Peyer's patch (tissue), 4 donors: ENCODE measurements at regions not wholly inside any gene's neighbourhood (a gene's known extent, or its start where the extent isn't known, plus 50 kb on each side); places are given as distances from the start of the nearest gene placed in this dataset.

Experiments used
- CTCF ChIP-seq, 6 experiments: fragments of 450-650 bp in 4 of 6; fragments of 200-600 bp in 2 of 6; sonication (generic) in 1 of 6; IDR thresholded peaks; one replicate each; pipeline ENCODE4 v1.5.1; 2017 to 2019; ENCODE audit warnings: antibody characterized with exemption in 6 of 6, mild to moderate bottlenecking in 3 of 6, moderate library complexity in 1 of 6
- POLR2A ChIP-seq, 2 donors: fragments of 450-650 bp; IDR thresholded peaks; one replicate each; pipeline ENCODE4 v1.5.1; 2017; ENCODE audit warnings: antibody characterized with exemption in 2 of 2, mild to moderate bottlenecking in 2 of 2, moderate library complexity in 2 of 2

GRCh38 chr2:211117026-211117425 lies 560.6 kb downstream of the CPS1 start:
- TF ChIP-seq CTCF (IDR thresholded peaks at IDR 0.05) (no peak), POLR2A (IDR thresholded peaks at IDR 0.05) (no peak)
